ENCODE measurements at regions not wholly inside any gene's neighbourhood (a gene's known extent, or its start where the extent isn't known, plus 50 kb on each side); places are given as distances from the start of the nearest gene placed in this dataset.
"Not testable (repeated sequence)": the region's sequence is repeated elsewhere in the genome, so short reads cannot be mapped to it uniquely, and the experiment has no call there.

DNA sequence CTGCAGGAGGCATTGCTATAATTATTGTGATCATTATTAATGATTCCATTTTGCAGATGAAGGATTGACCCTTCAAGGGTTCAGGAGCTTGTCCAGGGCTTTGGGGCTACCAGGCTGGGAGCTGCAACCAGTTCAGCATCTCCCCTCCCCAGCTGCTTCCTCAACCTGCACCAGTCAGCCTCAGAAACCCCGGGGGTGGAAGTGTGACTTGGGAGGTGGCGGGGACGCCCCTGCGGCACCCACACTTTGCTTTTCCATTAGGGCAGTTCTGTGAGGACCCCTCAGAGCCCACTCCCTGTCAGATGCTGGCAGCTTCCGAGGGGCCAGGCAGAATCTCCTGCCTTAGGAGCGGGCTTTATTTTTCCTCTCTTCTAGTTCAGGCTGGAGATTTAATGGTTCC is 85.6 kb downstream of the OLFM1 start:
- no peak for DNase-seq (ENCODE audit: low read depth)

DNA sequence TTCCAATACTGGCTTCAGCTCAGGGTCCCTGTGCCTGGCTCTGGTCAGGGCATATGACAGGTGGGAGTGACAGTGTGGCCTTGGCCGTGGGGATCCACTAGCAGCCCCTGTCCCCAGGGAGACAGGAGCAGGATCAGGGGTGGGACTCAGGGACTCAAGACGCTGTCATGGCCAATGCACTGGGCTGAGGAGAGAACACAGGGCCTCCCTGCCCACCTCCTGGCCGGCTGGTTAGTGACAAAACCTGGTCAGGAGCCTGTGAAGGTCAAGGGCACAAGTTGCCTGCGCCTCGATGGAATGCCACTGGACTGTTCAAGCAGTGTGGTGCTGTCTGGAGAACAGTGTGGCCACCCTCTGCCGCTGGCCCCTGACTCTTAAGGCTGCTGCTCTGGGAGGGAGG is 86.8 kb downstream of the OLFM1 start:
- no peak for DNase-seq (ENCODE audit: low read depth)

DNA sequence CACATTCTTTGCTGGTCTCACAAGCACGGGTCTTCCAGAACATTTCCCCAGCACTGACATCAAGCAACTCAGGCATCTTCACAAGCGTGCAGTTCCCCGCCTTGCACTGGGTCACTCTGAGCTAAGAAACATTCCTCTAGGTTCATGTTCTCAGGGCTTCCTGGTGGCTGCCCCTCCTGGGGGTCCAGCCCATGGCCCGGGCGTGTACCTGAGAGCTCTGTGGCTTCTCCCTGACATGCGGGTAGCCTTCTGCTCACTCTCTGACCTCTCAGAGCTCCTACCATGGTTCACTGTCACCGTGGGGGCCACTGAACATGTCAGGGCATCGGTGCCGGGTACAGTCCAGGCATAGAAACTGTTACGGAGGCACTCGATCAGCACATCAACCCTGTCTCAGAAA is 87.5 kb downstream of the OLFM1 start:
- DNase-seq (ENCODE audit: low read depth): no peak

DNA sequence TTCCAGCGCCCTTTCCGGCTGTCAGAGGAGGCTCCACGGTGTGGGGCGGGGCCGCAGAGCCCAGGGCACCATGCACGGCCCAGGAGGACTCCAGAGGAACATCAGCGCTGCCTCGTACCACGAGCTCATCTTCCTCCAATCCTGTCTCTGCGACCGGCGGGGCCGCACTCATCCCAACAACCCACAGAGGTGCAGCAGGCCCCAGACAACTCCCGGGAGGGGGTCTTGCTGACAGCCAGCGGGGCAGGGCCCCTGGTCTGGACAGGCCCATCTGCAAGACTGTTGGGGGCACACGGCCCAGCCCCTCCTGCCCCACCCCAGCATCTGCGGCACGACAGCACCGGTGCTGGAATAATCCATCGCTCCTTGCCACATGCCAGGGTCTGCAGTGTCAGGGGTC is 88.8 kb downstream of the OLFM1 start:
- DNase-seq (ENCODE audit: low read depth): no peak

DNA sequence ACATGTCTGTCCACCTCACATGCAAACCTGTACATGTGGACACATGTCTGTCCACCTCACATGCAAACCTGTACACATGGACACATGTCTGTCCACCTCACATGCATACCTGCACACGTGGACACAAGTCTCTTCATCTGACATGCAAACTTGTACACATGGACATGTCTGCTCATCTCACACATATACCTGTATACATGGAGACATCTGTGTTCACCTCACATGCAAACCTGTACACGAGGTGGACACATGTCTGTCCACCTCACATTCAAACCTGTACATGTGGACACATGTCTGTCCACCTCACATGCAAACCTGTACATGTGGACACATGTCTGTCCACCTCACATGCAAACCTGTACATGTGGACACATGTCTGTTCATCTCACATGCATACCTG is 90.1 kb downstream of the OLFM1 start:
- not testable (repeated sequence) for DNase-seq (ENCODE audit: low read depth)

- DNase-seq (ENCODE audit: low read depth): no peak
Measured at GRCh38 chr9:135178498-135178897, 91.0 kb downstream of the OLFM1 start.

GRCh38 chr9:135179041-135179440 is 91.6 kb downstream of the OLFM1 start:
- no peak for DNase-seq (ENCODE audit: low read depth)

- DNase-seq (ENCODE audit: low read depth): no peak
Measured at GRCh38 chr9:135179976-135180375, 92.5 kb downstream of the OLFM1 start.

- no peak for DNase-seq (ENCODE audit: low read depth)
Measured at GRCh38 chr9:135180586-135180985, 93.1 kb downstream of the OLFM1 start.

GRCh38 chr9:135181336-135181735 is 93.9 kb downstream of the OLFM1 start:
- no peak for DNase-seq (ENCODE audit: low read depth)

- DNase-seq (ENCODE audit: low read depth): not testable (repeated sequence)
Measured at GRCh38 chr9:135181841-135182240, 94.4 kb downstream of the OLFM1 start.

DNA sequence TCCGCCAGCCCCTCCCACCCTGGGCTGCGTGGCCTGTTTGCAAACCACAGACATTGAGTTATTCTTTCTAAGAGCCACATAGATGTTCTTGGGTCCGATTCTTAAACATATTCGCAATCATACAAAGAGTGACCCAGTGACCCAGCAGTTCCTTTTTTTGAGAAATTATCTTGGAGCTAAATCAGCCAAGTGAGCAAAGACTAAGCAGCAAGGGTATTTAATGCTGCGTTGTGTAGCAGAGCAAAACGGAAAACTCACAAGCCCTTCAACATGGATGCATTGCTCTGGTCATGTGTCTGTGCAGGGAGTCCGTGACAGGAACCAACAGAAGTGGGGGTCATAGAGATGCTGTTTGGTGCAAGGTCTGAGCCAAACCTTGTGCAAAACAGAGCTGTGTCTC is 95.6 kb downstream of the OLFM1 start:
- DNase-seq (ENCODE audit: low read depth): no peak

DNA sequence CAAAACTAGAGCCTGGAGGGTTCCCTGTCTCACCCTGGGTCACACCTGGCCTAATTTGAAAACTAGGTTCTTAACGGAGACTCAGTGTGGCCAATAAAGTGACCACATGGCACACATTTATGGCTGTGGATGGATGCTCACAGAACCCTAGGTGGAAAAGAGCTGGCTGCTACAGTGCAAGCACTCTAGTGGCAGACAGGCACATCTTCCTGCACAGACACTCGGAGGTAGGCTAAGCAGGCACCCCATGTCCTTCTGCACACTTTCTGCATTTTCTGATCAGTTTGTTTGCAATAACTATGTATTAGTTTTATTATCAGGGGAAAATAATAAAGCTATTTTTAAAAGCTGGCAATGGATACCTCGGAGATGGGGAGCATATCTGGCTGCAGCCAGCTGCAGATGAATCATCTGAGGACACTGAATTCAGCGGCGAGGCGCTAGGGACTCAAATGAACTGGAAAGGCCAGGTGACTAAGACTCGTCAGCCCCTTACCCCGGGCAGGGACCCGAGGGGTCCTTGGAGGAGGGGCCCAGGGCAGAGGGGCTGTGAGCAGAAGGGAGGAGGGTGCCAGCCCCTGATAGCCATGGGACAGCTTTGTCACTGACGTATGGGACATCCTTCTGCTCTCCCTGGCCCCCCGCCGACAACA is 96.2 kb downstream of the OLFM1 start:
- DNase-seq (ENCODE audit: low read depth): no peak

DNA sequence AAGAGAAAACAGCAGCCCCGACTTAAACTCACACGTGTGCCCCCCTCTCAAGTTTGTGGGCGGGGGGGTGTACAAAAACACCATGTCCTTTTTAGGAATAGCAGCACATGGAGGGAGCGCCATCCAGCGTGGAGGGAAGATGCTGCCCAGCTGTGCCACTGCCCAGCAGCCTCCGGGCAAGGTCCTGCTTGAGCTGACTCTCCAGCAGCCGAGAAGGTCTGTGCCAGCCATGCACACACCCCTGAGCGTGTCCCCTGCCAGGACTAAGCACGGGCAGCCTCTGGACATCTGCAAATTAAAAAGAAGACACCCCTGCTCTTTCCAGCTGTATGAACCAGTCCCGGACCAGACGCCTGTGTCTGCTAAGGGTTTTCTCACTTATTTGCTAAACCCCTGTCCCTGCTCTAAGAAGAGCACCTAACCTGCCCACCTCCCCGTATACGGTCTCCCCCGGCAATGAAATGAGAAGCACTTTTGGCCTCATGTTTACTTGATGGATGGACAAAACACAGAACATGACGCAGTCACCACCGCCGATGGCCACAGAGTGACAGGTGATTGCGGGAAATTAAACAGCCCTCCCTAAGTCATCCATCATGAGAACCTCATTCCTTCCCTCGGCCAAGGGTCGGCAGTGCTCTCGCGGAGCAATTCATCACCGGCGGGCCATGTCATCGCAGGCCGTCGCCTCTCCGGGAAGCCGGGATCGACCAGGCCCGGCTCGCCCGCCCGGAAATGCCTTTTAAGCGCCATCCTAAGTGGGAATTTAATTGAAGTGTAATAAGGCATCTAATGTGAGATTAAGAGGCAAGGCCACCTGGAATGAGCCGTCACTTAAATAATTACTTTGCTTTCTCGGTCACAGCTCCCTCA is 96.9 kb downstream of the OLFM1 start:
- DNase-seq (ENCODE audit: low read depth): no peak

- DNase-seq (ENCODE audit: low read depth): no peak
Measured at GRCh38 chr9:135185060-135185459, 97.6 kb downstream of the OLFM1 start.

DNA sequence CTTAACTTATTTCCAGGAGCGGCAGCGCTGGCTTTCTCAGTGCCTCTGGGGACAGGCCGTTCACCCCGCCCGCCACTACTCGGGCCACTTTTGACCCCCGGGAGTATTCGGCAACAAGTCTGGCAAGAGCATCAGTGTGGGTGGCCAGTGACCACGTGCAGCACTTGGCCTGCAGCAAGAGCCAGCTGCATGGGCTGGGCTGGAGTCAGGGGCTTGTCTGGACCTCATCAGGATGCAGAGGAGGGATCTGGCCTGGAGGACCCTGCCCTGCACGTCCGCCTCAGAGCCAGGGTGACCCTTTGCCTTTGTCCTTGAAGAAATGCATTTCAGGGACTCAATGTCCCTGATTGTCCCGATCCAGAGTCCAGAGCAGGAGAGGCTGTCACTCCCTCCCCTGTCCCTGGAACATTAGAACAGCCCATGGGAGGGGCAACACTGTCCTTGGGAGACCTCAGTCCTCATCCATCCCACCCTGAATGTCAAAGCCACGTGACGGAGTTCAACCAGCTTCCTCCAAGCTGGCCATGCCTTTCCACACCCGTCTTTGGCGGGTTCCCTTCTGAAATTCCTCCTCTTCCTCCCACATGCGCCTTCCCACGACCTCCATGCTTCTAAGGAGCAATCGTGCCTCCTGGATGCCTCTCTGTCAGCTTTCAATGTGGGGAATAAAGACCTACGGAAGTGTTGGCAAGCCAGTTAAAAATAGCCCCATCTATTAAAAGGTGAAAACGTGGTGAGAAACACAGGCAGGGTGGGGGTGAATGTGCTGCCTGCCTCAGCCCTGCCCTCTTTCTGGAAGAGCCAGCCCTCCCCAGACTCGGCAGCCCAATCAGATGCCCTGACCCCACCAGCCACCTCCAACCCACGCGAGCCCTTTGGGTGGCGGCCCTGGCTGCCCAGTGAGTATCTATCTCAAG is 99.0 kb downstream of the OLFM1 start:
- no peak for DNase-seq (ENCODE audit: low read depth)

DNA sequence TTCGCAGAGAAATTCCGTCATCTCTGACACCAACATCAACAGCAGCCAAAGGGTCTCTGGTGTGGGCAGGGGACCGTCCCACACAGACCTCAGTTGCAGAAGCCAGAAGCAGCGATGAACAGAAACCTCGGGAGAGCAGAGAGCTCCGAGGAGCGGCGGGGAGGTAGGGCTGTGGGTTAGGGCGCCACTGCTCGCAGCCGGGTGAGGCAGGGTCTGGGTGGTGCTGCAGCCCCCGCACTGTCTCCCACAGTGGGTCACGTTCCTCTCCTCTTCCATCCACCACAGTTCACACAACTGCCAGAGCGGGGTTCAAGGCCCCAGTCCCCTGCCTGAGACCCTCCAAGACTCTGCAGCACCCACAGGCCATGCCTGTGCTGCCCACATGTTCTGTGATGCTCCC is 99.9 kb downstream of the OLFM1 start:
- no peak for DNase-seq (ENCODE audit: low read depth)

GRCh38 chr9:135188681-135189151 is 101.2 kb downstream of the OLFM1 start:
- DNase-seq (ENCODE audit: low read depth): no peak

- no peak for DNase-seq (ENCODE audit: low read depth)
Measured at GRCh38 chr9:135189497-135189896, 102.0 kb downstream of the OLFM1 start.

GRCh38 chr9:135190789-135191577 is 103.5 kb downstream of the OLFM1 start:
- DNase-seq (ENCODE audit: low read depth): no peak

- DNase-seq (ENCODE audit: low read depth): no peak
Measured at GRCh38 chr9:135192686-135193085, 105.2 kb downstream of the OLFM1 start.

GRCh38 chr9:135195975-135196374 is 108.5 kb downstream of the OLFM1 start:
- DNase-seq (ENCODE audit: low read depth): not testable (repeated sequence)
